HG03457 (cell line): ENCODE measurements at regions not wholly inside any gene's neighbourhood (a gene's known extent, or its start where the extent isn't known, plus 50 kb on each side); places are given as distances from the start of the nearest gene placed in this dataset.
"Not testable (repeated sequence)": the region's sequence is repeated elsewhere in the genome, so short reads cannot be mapped to it uniquely, and the experiment has no call there.

Source experiments
- ATAC-seq: cut with Tn5 transposase; IDR thresholded peaks from one replicate; pipeline ENCODE4 v1.9.1; 2021; ENCODE audit warnings: moderate number of reproducible peaks; ENCODE audit not compliant: unreplicated experiment

- ATAC-seq = no peak
Observed at GRCh38 chr6:144667532-144668503, 382.7 kb downstream of the UTRN start.

GRCh38 chr6:144670259-144670658 lies 385.1 kb downstream of the UTRN start:
- not testable (repeated sequence) for ATAC-seq

- no peak for ATAC-seq
Observed at GRCh38 chr6:144673807-144674206, 388.7 kb downstream of the UTRN start.

GRCh38 chr6:144675231-144675861 lies 390.2 kb downstream of the UTRN start:
- ATAC-seq = no peak

GRCh38 chr6:144676310-144676709 lies 391.2 kb downstream of the UTRN start:
- not testable (repeated sequence) for ATAC-seq

GRCh38 chr6:144677263-144677662 lies 392.1 kb downstream of the UTRN start:
- not testable (repeated sequence) for ATAC-seq

GRCh38 chr6:144678844-144679243 lies 393.7 kb downstream of the UTRN start:
- ATAC-seq = no peak

GRCh38 chr6:144681334-144681733 lies 396.2 kb downstream of the UTRN start:
- no peak for ATAC-seq

- ATAC-seq = no peak
Observed at GRCh38 chr6:144683216-144684070, 398.3 kb downstream of the UTRN start.

GRCh38 chr6:144688713-144689112 lies 403.6 kb downstream of the UTRN start:
- ATAC-seq = no peak

GRCh38 chr6:144689503-144690040 lies 404.4 kb downstream of the UTRN start:
- no peak for ATAC-seq

- no peak for ATAC-seq
Observed at GRCh38 chr6:144690133-144690532, 405.0 kb downstream of the UTRN start.

GRCh38 chr6:144690666-144691065 lies 405.5 kb downstream of the UTRN start:
- no peak for ATAC-seq

GRCh38 chr6:144692050-144692449 lies 406.9 kb downstream of the UTRN start:
- ATAC-seq = not testable (repeated sequence)

- ATAC-seq = no peak
Observed at GRCh38 chr6:144695858-144696533, 410.9 kb downstream of the UTRN start.

GRCh38 chr6:144696610-144697368 lies 411.7 kb downstream of the UTRN start:
- no peak for ATAC-seq

GRCh38 chr6:144697369-144697760 lies 412.2 kb downstream of the UTRN start:
- ATAC-seq = no peak

GRCh38 chr6:144697801-144698200 lies 412.7 kb downstream of the UTRN start:
- no peak for ATAC-seq

GRCh38 chr6:144702781-144703180 lies 417.6 kb downstream of the UTRN start:
- no peak for ATAC-seq

- no peak for ATAC-seq
Observed at GRCh38 chr6:144710207-144710606, 425.1 kb downstream of the UTRN start.
